ENCODE measurements at regions not wholly inside any gene's neighbourhood (a gene's known extent, or its start where the extent isn't known, plus 50 kb on each side); places are given as distances from the start of the nearest gene placed in this dataset.
"Not testable (repeated sequence)": the region's sequence is repeated elsewhere in the genome, so short reads cannot be mapped to it uniquely, and the experiment has no call there.

DNA sequence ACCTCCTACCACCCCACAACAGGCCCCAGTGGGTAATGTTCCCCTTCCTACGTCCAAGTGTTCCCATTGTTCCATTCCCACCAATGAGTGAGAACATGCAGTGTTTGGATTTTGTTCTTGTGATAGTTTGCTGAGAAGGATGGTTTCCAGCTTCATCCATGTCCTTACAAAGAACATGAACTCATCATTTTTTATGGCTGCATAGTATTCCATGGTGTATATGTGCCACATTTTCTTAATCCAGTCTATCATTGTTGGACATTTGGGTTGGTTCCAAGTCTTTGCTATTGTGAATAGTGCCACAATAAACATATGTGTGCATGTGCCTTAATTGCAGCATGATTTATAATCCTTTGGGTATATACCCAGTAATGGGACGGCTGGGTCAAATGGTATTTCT is 81.6 kb downstream of the P2RY10 start:
- DNase-seq (ENCODE audit: low read depth), result not testable (repeated sequence)

DNA sequence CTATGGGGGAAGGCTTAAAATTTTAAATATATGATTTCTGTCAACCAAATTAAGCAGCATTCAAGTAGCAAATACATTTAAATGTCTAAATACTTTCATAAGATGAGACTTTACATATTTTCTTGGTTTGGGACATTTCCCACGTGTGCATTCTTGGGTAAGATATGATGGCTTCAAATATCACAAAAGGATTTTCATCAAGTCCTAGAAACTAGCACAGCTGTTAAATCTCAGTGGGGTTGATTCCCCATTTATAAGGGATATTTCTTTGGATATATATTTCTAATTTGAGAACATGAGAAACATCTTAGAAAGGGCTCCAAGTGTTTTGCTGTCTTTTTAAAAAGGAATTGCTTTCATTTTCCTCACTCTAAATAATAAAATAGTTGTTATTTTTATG is 90.2 kb downstream of the P2RY10 start:
- DNase-seq (ENCODE audit: low read depth), result no peak

DNA sequence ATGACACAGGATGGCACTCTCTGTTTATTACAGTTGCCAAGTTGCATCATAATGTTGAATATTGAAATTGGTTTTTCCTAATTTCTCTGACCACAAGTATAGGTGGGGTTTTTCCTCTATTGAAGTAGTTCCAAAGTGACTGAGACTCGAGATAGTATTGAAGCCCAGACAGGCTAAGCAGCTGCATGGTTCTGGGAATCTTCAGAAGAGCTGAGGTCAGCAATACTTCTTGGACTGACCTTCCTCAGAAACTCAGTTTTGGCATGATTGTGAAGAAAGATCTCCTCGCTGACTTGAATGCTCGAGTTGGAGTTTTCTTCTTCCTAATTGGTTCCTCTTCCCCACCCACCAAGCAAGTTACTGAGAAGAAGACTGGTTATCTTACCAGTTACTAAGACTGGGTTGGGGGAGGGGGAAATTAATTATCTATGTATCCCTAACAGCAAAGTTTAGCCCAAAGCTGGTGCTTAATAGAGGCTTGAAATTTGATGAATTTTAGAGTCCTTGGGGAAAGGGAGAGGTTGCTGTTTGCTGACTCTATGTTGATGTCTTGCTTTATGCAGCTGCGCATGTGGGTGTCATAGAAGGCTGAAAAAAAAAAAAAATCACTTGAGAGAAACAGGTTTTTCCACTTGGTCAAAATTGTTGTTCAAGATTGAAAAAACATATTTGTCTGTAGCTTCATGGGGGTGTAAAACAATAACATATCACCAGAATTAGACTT is 91.1 kb downstream of the P2RY10 start:
- DNase-seq (ENCODE audit: low read depth), result no peak

DNA sequence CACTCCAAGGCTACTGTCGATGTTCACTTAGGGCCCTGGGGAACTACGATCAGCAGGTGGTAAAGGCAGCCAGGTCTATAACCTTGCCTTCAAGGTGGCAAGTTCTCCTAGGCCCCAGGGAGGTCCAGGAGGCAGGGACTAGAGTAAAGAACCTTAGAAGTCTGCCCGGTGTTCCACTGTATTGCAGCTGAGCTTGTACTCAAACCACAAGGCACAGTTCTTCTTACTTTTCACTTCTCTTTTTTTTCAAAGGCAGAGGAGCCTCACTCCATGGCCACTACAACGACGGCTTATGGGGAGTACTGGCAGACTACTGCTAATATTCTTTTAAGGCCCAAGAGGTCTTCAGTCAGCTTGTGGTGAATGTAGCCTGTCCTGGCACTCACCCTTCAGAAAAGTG is 78.8 kb upstream of the GPR174 start:
- no peak for DNase-seq (ENCODE audit: low read depth)

DNA sequence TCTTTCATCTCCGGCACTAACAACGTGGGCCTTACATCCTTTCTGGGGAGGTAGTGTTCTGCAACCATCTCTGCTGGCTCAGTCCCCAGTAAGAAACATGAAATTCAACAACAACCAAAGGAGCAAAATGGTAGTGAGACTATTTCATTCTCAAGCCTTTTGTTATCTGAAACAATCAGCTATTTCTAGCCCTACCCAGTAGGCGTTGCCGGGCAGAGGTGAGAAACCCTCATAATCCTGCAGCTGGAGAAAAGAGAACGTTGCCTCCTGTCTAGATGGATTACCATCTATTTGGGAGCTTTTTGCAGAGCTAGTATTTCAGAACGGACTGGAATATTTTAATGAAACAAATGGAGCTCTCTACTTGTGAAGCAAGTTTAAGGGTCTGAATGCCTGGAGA is 66.4 kb upstream of the GPR174 start:
- no peak for DNase-seq (ENCODE audit: low read depth)

DNA sequence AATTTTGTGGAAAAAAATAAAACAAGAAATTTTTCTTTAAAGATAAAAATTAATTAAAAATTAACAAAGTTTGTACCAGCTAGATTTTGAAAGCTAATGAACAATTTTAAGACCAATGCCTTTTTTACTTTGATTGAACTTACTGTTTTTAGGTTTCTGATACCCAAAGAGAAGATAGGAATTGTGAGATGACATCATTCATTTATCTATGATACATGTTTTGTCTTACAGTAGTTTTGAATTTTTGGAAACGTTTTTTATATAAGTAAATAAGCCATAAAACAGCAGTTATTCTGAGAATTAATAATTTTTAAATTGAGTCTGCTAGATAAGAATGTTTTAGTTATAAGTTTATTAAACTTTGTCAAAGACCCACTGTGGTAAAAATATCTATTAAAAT is 65.0 kb upstream of the GPR174 start:
- no peak for DNase-seq (ENCODE audit: low read depth)

DNA sequence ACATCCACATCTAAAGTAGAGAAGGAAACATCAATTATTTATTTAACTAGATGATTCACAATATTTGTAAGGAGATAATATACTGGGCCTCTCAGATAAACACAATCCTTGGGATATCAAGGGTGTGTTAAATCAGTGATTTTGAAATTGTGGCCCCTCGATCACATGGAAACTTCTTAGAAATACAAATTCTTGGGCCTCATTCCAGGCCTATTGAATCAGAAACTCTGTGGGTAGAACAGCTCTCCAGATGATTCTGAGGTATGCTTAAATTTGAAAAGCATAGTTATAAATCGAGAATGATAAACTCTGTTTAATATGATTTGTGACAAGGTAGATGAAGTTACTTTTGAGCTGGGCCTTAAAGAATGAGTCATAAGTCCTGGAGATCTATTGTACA is 64.3 kb upstream of the GPR174 start:
- DNase-seq (ENCODE audit: low read depth), result no peak

DNA sequence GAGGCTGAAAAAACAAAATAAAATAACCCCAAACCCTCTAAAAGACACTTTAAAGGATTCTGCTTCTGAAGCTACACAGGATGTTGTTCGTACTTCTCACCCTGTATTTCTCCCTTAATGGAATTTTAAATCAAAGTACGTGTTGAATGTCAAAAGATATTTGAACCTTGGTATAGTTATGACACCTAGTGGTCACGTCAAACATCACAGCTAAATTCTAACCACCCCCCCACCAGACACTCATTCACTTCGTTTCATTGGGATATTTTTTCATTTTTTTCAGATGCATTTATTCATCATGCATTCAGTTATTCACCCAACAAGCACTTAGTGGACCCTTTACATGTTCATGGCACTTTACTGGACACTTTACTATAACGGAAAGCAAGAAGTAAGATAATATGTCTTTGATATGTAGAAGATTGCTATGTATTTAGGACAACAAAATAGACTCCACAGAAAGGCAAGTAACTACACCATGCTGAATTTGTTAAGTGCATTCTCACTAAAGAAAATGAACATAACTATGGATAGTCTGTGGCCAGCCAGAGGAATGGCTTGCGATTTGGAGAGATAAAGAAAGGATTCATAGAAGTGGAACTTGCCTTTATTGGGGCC is 62.5 kb upstream of the GPR174 start:
- peak; percentile 12 for DNase-seq (ENCODE audit: low read depth)

DNA sequence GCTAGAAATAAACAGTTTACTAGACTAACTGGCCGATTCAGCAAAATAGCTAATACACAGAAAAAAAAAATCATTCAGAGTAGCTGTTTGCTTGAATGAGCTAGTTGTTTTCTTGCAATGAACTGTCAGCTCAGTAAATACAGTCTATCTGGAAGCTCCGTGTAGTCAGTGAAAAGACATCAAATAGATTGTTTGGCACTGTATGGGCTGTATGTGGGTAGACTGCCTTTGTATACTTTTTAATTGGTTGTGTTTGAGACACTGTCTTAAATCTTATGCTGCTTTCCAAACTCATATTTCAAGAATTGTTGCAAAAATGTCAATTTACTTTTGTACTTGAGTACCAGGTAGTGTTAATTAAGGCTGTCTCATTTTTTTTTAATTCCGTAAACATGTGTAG is 61.6 kb upstream of the GPR174 start:
- DNase-seq (ENCODE audit: low read depth), result no peak

DNA sequence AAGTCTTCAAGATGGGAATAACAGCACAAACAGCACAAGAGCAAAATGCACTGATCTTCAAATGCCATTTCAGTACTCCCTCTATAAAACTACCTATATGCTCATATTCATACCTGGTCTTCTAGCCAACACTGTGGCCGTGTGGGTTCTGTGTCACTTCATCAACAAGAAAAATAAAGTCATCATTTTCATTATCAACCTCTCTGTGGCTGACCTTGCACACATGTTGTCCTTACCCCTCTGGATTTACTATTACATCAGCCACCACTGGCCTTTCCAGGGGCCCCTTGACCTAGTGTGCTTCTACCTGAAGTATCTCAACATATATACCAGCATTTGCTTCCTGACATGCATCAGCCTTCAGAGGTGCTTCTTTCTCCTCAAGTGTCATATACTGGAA is 59.6 kb upstream of the GPR174 start:
- DNase-seq (ENCODE audit: low read depth), result no peak

DNA sequence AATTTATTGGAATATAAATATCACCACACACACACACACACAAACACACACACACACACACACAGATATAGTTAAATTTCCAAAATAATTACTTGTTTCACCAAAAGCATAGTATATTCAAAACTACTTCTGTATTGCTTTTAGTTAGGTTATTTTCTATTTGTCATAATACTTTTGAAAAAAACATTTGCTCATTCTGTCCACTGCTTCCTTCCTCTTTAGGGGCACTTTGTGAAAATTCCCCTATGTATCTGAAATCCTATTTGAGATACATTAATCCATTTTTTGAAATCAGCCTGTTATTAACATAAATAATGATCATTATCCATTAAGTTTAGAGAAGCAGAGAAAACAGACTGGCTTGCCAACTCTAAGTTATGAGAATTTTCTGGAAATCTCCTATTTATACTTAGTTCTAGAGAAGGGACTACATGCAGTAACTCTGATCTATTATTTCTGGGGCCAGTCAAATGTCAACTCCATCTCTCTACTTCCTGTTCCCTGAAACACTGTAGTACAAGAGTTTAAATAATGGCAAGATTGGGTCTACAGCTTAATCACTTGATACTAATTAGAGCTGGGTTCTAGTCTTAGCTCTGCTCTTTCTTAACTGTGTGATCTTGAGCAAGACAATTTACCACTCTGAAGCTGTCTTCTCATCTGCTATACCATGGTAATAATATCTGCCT is 54.4 kb upstream of the GPR174 start:
- DNase-seq (ENCODE audit: low read depth), result no peak

DNA sequence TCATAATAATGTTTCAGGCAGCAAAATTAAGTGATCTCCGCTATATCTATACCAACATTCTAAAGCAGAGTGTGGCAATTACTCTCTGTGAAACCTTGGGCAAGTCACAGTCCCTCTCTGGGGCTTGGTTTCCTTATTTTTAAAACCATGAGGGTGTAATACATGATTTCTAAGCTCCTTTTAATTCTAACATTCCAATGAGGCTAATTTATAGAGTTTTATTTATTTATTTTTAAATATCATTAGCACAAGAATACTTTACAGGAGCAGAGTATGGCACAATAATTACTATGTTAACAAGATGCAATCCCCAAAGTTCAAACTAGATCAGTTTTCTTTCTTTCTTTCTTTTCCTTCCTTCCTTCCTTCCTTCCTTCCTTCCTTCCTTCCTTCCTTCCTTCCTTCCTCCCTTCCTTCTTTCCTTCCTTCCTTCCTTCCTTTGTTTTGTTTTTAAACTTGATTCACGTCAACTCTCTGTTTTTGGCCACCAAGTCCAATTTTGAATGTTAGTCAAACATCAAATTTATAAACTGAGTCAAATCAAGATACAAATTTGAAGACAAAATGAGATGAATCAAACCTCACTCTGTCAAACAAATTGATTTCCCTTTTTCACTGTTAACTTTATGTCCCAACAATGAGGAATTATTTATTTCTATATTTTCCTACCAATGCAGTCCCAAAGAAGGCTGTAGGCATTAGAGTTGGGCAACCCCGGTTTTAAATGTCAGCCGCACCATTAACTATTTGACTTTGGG is 50.2 kb upstream of the GPR174 start:
- no peak for DNase-seq (ENCODE audit: low read depth)
